Fibroblast of lung (primary cell): ENCODE measurements at regions not wholly inside any gene's neighbourhood (a gene's known extent, or its start where the extent isn't known, plus 50 kb on each side); places are given as distances from the start of the nearest gene placed in this dataset.
"Not testable (repeated sequence)": the region's sequence is repeated elsewhere in the genome, so short reads cannot be mapped to it uniquely, and the experiment has no call there.

ENCODE experiments used
- DNase-seq, 2 donors: peaks; one replicate each; pipeline versions ENCODE4 v3.0.0 to v3.0.0-alpha.2; 2010; ENCODE audit warnings: low read depth in 2 of 2
- H2AFZ ChIP-seq: 2 replicates; pipeline ENCODE4 v1.5.1; 2012; ENCODE audit warnings: low read length, control low read depth, inconsistent platforms
- H3K27ac ChIP-seq: 2 replicates; pipeline ENCODE4 v1.5.1; 2011; ENCODE audit warnings: low read length, control low read depth; ENCODE audit not compliant: insufficient read depth
- H3K27me3 ChIP-seq: 2 replicates; pipeline ENCODE4 v1.5.1; 2011; ENCODE audit warnings: mild to moderate bottlenecking, low read length; ENCODE audit not compliant: control insufficient read depth, insufficient read depth
- H3K36me3 ChIP-seq: 2 replicates; pipeline ENCODE4 v1.5.1; 2011; ENCODE audit warnings: low read length; ENCODE audit not compliant: control insufficient read depth, insufficient read depth
- H3K4me1 ChIP-seq: 2 replicates; pipeline ENCODE4 v1.5.1; 2011; ENCODE audit warnings: low read length; ENCODE audit not compliant: control insufficient read depth, insufficient read depth; ENCODE audit errors: extremely low read depth
- H3K4me2 ChIP-seq: 2 replicates; pipeline ENCODE4 v1.5.1; 2011; ENCODE audit warnings: low read length, control low read depth; ENCODE audit not compliant: insufficient read depth; ENCODE audit errors: extremely low read depth
- H3K4me3 ChIP-seq, 4 experiments: fragments of 200-600 bp in 1 of 4; sonication (generic) in 1 of 4; replicated peaks in 1 of 4; 2 replicates each; pipeline ENCODE4 v1.5.1; 2011 to 2016; ENCODE audit warnings: low read length in 4 of 4, low read depth in 3 of 4, mild to moderate bottlenecking in 3 of 4, control low read depth in 2 of 4, inconsistent platforms in 1 of 4, mixed read lengths in 1 of 4; ENCODE audit not compliant: insufficient read depth in 1 of 4; ENCODE audit errors: control extremely low read depth in 1 of 4
- H3K79me2 ChIP-seq: 2 replicates; pipeline ENCODE4 v1.5.1; 2012; ENCODE audit warnings: mild to moderate bottlenecking, low read length, inconsistent platforms; ENCODE audit not compliant: control insufficient read depth, insufficient read depth
- H3K9ac ChIP-seq: 2 replicates; pipeline ENCODE4 v1.5.1; 2011; ENCODE audit warnings: mild to moderate bottlenecking, low read length, control low read depth; ENCODE audit not compliant: insufficient read depth
- H3K9me3 ChIP-seq: 2 replicates; pipeline ENCODE4 v1.5.1; 2012; ENCODE audit warnings: low read depth, low read length; ENCODE audit not compliant: control insufficient read depth, insufficient read depth
- H4K20me1 ChIP-seq: 2 replicates; pipeline ENCODE4 v1.5.1; 2011; ENCODE audit warnings: low read length; ENCODE audit not compliant: control insufficient read depth, insufficient read depth; ENCODE audit errors: extremely low read depth
- EZH2 ChIP-seq: IDR thresholded peaks from 2 replicates; pipeline ENCODE4 v1.5.1; 2012; ENCODE audit warnings: low read length, control low read depth, mild to moderate bottlenecking; ENCODE audit errors: missing control alignments
- TF ChIP-seq, protein P1 (sequence below), 2 donors: IDR thresholded peaks in 1 of 2; conservative IDR thresholded peaks in 1 of 2; 1 replicate in 1 of 2; 2 replicates in 1 of 2; pipeline ENCODE4 v1.5.1; 2011 to 2012; ENCODE audit warnings: low read length in 2 of 2, control low read depth in 1 of 2, inconsistent platforms in 1 of 2, low read depth in 1 of 2, mild to moderate bottlenecking in 1 of 2

GRCh38 chr17:64790690-64791089 lies 128.6 kb upstream of the SMURF2 start:
- H2AFZ ChIP-seq, H3K4me2 ChIP-seq, H3K9ac ChIP-seq, H3K36me3 ChIP-seq, H4K20me1 ChIP-seq, H3K27me3 ChIP-seq, H3K4me1 ChIP-seq, H3K9me3 ChIP-seq, H3K4me3 ChIP-seq, DNase-seq, H3K27ac ChIP-seq, H3K79me2 ChIP-seq: not testable (repeated sequence)

DNA sequence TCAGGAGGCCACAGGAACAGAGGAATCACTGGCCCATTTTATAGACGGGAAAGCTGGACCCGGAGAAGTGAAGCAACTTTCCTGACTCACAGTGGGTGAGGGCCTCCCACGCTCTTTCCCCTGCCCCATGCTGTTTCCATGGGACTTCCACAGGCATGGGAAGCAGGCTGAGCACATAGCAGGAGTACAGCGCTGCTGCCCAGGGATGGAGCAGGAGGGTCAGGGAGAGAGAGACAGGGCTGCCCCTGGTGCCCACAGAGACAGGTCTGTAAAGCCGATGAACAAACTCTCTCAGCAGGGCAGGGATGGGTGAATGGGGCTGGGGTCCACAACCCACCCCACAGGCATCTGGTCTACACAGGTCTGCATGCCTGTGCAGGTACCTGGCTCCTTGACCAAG lies 128.1 kb upstream of the SMURF2 start:
- H3K79me2 ChIP-seq, H3K9me3 ChIP-seq, H3K4me1 ChIP-seq, H3K4me2 ChIP-seq, DNase-seq, H3K36me3 ChIP-seq, H3K4me3 ChIP-seq, H4K20me1 ChIP-seq, H3K9ac ChIP-seq, H3K27me3 ChIP-seq, H3K27ac ChIP-seq, H2AFZ ChIP-seq: not testable (repeated sequence)

DNA sequence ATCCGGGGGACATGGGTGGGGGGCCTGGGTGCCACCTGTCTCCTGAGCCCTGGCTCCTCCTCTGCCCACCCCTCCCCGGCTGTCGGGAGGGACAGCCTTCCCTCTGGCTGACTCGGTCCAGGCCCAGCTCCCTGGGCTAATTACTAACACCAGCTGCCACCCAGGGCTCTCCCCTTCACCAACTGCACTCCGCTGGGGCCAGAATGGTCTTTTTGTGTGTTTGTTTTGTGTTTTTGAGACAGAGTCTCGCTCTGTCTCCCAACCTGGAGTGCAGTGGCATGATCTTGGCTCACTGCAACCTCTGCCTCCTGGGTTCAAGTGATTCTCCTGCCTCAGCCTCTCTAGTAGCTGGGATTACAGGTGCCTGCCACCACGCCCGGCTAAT lies 126.9 kb upstream of the SMURF2 start:
- not testable (repeated sequence) for H3K79me2 ChIP-seq, H3K27ac ChIP-seq, H3K9me3 ChIP-seq, H3K4me3 ChIP-seq, H3K9ac ChIP-seq, DNase-seq, H3K36me3 ChIP-seq, H3K4me2 ChIP-seq, H2AFZ ChIP-seq, H3K4me1 ChIP-seq, H4K20me1 ChIP-seq, H3K27me3 ChIP-seq

GRCh38 chr17:64788286-64789060 lies 126.4 kb upstream of the SMURF2 start:
- DNase-seq = no peak
- Histone ChIP-seq H2AFZ (no peak overlapping the region), H3K79me2 (no peaks in the 10 kb centered on the region), H3K27ac (no peak overlapping the region), H3K4me1 (no peaks in the 10 kb centered on the region), H4K20me1 (no peaks in the 10 kb centered on the region), H3K27me3 (no peaks in the 10 kb centered on the region), H3K9ac (no peak overlapping the region), H3K36me3 (peaks cover 4% of the 10 kb centered on the region), H3K4me2 (no peak overlapping the region), H3K9me3 (no peaks in the 10 kb centered on the region), H3K4me3 (no peak overlapping the region)
- no peak for TF ChIP-seq EZH2
- TF ChIP-seq, protein P1, sequence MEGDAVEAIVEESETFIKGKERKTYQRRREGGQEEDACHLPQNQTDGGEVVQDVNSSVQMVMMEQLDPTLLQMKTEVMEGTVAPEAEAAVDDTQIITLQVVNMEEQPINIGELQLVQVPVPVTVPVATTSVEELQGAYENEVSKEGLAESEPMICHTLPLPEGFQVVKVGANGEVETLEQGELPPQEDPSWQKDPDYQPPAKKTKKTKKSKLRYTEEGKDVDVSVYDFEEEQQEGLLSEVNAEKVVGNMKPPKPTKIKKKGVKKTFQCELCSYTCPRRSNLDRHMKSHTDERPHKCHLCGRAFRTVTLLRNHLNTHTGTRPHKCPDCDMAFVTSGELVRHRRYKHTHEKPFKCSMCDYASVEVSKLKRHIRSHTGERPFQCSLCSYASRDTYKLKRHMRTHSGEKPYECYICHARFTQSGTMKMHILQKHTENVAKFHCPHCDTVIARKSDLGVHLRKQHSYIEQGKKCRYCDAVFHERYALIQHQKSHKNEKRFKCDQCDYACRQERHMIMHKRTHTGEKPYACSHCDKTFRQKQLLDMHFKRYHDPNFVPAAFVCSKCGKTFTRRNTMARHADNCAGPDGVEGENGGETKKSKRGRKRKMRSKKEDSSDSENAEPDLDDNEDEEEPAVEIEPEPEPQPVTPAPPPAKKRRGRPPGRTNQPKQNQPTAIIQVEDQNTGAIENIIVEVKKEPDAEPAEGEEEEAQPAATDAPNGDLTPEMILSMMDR (conservative IDR thresholded peaks at IDR 0.05 in 1 of 2, IDR thresholded peaks at IDR 0.05 in 1 of 2; ENCODE audit: low read depth in 1 of 2, low read length in 2 of 2) = no peak
